22Rv1 (cell line): ENCODE measurements at regions not wholly inside any gene's neighbourhood (a gene's known extent, or its start where the extent isn't known, plus 50 kb on each side); places are given as distances from the start of the nearest gene placed in this dataset.

Source experiments
- ZFX ChIP-seq: fragments of 450-650 bp; IDR thresholded peaks from 2 replicates; pipeline ENCODE4 v1.6.1; 2017; ENCODE audit warnings: antibody characterized with exemption, borderline replicate concordance
- TF ChIP-seq, protein P1 (sequence below): fragments of 450-650 bp; IDR thresholded peaks from 2 replicates; pipeline ENCODE4 v1.5.1; 2017; ENCODE audit warnings: mild to moderate bottlenecking

DNA sequence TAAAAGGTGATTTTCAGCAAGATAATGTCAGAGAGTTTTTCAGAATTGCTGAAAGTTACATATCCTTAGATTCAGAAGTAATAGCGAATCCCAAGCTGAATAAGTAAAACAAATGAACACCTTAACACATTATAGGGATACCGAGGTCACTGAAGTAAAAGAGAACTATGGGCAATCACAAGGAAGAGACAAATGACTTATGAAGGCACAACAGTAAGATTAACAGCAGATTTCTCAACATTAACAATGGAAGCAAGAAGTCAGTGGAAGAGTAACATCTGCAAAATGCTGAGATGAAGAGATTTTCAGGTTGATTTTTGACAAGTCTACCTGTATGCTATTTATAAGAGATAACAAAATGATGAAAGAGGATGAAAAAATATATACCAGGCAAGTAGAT is 86.1 kb upstream of the EZR start:
- TF ChIP-seq, protein P1, sequence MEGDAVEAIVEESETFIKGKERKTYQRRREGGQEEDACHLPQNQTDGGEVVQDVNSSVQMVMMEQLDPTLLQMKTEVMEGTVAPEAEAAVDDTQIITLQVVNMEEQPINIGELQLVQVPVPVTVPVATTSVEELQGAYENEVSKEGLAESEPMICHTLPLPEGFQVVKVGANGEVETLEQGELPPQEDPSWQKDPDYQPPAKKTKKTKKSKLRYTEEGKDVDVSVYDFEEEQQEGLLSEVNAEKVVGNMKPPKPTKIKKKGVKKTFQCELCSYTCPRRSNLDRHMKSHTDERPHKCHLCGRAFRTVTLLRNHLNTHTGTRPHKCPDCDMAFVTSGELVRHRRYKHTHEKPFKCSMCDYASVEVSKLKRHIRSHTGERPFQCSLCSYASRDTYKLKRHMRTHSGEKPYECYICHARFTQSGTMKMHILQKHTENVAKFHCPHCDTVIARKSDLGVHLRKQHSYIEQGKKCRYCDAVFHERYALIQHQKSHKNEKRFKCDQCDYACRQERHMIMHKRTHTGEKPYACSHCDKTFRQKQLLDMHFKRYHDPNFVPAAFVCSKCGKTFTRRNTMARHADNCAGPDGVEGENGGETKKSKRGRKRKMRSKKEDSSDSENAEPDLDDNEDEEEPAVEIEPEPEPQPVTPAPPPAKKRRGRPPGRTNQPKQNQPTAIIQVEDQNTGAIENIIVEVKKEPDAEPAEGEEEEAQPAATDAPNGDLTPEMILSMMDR, result no peak
- TF ChIP-seq ZFX, result no peak
